EH (cell line): ENCODE measurements at regions not wholly inside any gene's neighbourhood (a gene's known extent, or its start where the extent isn't known, plus 50 kb on each side); places are given as distances from the start of the nearest gene placed in this dataset.
A peak's percentile ranks its signal among the peaks of the same experiment; 100 is the strongest.

Experiments used
- DNase-seq: peaks from one replicate; pipeline ENCODE4 v3.0.0-alpha.2; 2015; ENCODE audit warnings: low read depth

- no peak for DNase-seq
Measured at GRCh38 chr18:76202322-76202721, 292.7 kb downstream of the ZNF516 start.

GRCh38 chr18:76195601-76196000, 299.4 kb downstream of the ZNF516 start:
- DNase-seq: peak; percentile 4

GRCh38 chr18:76188097-76188496, 306.9 kb downstream of the ZNF516 start:
- no peak for DNase-seq

DNA sequence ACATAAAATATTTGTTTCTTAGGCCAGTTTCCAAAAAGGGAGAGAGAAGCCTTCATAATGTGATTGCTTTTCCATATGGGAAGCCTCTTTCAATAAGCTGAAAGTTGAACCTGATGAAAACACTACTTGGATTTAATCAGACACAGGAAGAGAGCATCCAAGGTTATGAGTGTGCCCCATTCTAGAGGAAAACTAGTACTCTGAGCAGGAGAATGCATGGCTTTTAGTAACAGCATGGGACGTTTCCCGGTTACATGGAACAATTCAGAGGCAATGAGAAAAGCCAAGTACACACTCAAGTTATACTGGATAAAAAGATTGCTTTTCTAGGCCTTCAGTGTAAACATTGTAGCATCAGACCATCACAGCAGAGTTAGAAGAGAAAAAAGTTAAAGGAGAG, 315.8 kb downstream of the ZNF516 start:
- DNase-seq: no peak

- DNase-seq: no peak
Measured at GRCh38 chr18:76177160-76177559, 317.9 kb downstream of the ZNF516 start.

DNA sequence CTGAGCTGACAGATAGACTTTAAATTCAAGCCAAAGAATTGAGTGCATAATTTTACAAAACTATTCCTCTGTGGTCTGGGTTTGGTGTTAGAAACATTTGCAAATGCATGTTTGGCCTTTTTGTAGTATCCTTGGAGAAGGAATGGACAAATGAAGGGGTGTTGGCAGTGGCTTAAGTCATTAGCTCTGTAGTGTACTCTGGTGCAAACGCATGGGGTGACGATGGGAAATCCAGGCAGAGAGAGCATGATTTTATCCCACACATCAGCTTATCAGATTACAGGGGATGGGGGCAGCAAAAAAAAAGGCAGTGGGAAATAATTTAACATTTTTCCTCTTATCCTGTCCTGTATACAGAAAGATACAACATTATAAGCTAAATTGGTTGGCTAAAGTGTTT, 320.6 kb downstream of the ZNF516 start:
- no peak for DNase-seq

DNA sequence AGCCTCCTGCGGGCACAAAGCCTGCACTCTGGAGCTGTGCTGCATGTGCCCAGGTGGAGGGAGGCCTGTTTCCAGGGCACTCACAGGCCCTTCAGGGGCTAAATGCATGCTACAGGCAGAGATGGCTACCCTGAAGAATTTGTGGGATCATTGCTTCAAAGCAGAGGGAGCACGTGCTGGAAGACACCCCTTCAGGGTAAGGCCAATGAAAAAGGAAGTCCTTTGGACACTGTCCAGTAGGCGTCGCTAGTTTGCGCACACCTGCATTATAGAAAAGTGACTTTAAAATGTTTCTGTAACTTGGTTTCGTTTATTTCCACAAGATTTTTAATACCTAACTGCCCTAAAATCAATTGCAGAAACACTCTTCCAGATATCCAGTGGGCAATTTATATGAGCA, 325.3 kb downstream of the ZNF516 start:
- DNase-seq: no peak

GRCh38 chr18:76167845-76168621, 327.0 kb downstream of the ZNF516 start:
- DNase-seq: peak; percentile 2

DNA sequence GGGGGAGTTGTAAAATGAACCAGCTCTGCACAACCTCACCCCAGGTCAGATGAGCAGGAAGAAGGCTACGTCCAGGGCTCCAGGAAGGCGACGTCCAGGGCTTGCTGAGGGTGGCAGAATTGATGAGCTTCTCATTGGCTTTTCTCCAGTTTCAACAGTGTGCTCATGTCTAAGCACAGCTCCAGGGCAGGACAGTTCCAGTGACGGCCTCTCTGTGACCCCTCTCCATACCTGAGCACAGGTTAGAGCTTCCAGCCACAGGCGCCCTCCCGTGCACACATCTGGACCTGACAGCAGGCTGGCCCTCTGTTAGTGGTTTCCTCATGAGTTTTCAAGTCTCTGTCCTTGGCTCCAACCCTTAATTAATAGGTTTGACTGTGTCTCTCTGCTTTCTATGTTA, 327.6 kb downstream of the ZNF516 start:
- DNase-seq: no peak

DNA sequence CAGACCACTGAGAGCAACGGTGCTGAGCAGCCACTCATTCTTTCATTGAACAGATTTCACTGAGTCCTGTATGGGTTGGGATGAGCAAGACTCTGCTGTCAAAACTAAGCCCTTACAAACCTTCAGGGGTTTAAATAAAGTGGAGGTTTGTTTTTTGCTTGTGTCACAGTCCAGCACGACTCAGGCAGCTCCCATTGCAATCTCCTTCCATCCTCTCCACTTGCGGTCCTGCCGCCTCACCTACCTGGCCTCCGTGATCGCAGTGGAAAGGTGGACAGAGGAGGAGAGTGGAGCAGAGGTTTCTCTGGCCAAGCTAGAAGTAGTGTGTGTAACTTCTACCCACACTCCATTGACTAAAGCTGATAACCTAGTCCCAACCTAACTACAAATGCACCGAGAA, 332.2 kb downstream of the ZNF516 start:
- no peak for DNase-seq

GRCh38 chr18:76161983-76162382, 333.1 kb downstream of the ZNF516 start:
- DNase-seq: no peak

DNA sequence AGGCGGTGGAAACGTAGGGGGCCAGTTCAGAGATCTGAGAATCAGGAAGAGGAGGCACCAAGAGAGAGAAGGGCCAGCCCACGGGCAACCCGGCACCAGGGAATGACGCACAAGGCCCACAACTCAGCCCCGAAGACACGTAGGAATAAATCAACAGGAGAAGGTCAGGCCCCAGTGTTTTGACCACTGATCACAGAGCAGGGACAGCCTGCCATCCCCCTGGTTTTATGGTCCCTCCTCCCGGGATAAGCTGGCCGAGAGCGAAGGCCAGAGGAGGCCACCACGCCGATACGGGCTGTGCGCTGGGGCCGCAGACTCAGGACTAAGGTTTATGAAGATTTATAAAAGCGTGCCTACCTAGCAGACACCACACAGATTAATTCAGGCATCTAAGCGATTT, 341.4 kb downstream of the ZNF516 start:
- no peak for DNase-seq

DNA sequence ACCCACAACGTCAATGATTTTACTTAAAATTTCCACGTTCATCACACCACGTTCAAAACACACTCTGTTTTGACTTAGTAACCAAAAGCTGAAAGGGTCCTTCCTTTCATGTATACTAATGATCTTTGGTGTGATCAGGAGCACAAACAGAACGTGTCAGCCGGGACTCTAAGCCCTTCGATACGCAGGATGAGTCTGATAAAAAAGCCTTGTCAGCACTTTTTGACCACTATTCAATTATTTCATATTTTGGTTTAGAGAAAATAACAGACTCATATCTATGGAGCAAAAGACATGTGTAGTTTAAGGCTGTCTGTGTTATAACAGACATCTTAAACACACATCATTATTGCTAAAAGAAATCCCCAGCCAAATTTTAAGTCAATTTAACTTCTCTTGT, 345.3 kb downstream of the ZNF516 start:
- DNase-seq: no peak

- no peak for DNase-seq
Measured at GRCh38 chr18:76149284-76149683, 345.8 kb downstream of the ZNF516 start.

- DNase-seq: no peak
Measured at GRCh38 chr18:76145521-76146376, 349.3 kb downstream of the ZNF516 start.

- no peak for DNase-seq
Measured at GRCh38 chr18:76144844-76145243, 350.2 kb downstream of the ZNF516 start.

DNA sequence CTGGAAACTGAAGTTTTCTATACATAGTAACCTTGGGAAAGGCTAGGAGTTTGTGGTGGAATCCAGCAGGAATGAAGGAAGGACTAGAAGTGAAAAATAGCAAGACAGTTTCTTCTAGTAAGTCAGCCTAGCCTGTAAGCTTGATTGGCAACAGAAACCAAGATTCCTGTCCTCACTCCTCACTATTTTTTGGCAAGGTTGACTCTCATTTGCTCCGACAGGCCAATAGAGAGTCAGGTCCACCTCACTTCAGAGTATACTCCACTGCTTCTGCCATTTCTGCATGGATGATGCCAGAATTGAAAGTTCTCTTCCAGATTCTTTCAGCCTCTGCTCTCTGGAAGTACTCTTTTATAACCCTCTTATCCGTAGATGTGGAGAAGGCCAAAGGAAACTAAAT, 352.4 kb downstream of the ZNF516 start:
- DNase-seq: no peak

GRCh38 chr18:76139844-76140243, 355.2 kb downstream of the ZNF516 start:
- DNase-seq: no peak

DNA sequence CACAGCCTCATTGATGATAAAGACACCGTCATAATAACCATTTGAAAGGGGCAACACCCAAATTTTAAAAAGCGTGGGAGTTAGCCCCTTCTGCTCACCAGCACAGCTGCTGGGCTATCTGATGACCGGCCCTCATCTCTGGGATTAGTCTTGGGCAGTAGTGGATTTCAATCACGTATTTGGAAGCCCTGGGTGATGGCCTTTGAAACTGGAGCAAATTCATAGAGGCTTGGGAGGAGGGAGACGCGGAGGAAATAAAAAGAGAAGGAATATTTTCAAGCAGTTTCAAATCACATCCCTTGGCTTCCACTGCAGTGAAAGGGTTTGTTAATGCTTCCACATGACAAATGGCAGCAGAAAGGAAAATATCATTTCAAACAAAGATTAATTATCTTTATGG, 357.8 kb downstream of the ZNF516 start:
- no peak for DNase-seq

DNA sequence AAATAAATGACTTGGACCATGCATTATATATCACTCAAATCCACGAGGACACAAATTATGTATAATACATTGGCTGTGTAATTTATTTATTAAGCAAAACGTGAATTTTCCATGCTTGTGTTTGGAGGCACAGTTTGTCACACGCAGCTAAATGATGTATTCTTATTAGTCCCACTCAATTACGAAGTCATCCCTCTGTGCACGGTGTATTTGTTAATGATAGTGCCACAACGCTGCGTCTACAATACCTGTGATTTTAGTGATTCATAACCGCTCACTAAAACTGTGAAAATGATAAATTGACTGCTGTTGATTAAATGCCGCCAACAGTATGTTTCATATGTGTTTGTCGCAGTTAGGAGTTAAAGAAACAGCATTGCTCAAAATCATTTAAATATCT, 358.3 kb downstream of the ZNF516 start:
- DNase-seq: no peak

DNA sequence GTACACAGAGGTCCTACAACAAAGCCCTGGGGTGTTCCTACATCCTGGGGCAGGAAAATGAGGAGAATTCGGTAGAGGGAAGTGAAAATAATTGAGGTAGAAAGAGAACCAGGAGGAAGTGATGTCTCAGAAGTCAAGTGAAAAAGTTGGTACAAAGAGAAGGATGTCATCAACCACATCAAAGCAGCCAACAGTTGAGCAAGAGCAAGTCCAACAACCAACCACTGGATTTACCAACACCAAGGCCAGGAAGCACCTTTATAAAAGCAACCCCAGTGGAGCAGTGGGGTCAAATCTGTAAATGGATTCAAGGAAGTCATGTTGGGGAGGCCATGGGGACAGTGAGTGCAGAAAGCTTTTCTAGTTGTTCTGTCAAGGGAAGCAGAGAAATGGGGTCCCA, 360.4 kb downstream of the ZNF516 start:
- DNase-seq: no peak

GRCh38 chr18:76133873-76134272, 361.2 kb downstream of the ZNF516 start:
- DNase-seq: no peak

DNA sequence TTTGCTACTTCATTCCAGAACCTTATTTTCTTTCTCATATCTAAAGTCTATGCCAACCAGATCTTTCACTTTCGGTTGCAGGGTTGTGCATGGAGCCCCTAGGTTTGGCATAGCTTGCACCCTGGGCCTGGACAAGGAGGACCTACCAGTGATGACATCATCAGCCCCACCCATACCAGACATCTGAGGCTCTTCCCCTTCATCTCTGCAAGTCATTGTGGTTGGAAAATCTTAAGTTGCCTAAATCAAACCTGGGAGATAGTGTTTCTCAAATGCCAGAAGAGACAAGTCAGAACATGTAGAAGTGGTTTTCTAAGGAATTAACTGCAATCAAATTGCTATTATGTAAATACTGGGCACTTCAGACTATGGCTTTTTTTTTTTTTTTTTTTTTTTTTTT, 363.3 kb downstream of the ZNF516 start:
- DNase-seq: peak; percentile 51
